Upper lobe of right lung (tissue), 1 donor: ENCODE measurements at regions not wholly inside any gene's neighbourhood (a gene's known extent, or its start where the extent isn't known, plus 50 kb on each side); places are given as distances from the start of the nearest gene placed in this dataset.

Experiments
- ATAC-seq: fragments of 200-7000 bp; cut with Tn5 transposase; one replicate; pipeline ENCODE4 v1.9.1; 2020; ENCODE audit warnings: mild to moderate bottlenecking, moderate library complexity
- DNase-seq: peaks from one replicate; pipeline ENCODE4 v3.0.0-alpha.2; 2020
- H3K27ac ChIP-seq: fragments of 200-600 bp; one replicate; pipeline ENCODE4 v1.8.0; 2022
- H3K27me3 ChIP-seq: fragments of 200-600 bp; one replicate; pipeline ENCODE4 v1.8.0; 2022; ENCODE audit warnings: mild to moderate bottlenecking
- H3K36me3 ChIP-seq: fragments of 200-600 bp; one replicate; pipeline ENCODE4 v1.8.0; 2022
- H3K4me1 ChIP-seq: fragments of 200-600 bp; one replicate; pipeline ENCODE4 v1.8.0; 2022
- H3K4me3 ChIP-seq: fragments of 200-600 bp; one replicate; pipeline ENCODE4 v1.8.0; 2022; ENCODE audit warnings: mild to moderate bottlenecking
- H3K9me3 ChIP-seq: fragments of 200-600 bp; one replicate; pipeline ENCODE4 v1.8.0; 2022
- intact Hi-C: fragments of 100-400 bp; cut with DNase I; formaldehyde crosslinking; loops from one replicate; pipeline ENCODE4 v1.11.0; 2022
- TF ChIP-seq, protein P1 (sequence below): fragments of 200-600 bp; IDR thresholded peaks from one replicate; pipeline ENCODE4 v1.8.0; 2022; ENCODE audit warnings: antibody characterized with exemption
- donor health status: DM: no; HTN: yes; CAD: no; lungs with severe emphysema.

GRCh38 chr5:68099327-68099726, 116.2 kb upstream of the PIK3R1 start:
- intact Hi-C loops: no loop called here
- TF ChIP-seq, protein P1, sequence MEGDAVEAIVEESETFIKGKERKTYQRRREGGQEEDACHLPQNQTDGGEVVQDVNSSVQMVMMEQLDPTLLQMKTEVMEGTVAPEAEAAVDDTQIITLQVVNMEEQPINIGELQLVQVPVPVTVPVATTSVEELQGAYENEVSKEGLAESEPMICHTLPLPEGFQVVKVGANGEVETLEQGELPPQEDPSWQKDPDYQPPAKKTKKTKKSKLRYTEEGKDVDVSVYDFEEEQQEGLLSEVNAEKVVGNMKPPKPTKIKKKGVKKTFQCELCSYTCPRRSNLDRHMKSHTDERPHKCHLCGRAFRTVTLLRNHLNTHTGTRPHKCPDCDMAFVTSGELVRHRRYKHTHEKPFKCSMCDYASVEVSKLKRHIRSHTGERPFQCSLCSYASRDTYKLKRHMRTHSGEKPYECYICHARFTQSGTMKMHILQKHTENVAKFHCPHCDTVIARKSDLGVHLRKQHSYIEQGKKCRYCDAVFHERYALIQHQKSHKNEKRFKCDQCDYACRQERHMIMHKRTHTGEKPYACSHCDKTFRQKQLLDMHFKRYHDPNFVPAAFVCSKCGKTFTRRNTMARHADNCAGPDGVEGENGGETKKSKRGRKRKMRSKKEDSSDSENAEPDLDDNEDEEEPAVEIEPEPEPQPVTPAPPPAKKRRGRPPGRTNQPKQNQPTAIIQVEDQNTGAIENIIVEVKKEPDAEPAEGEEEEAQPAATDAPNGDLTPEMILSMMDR: no peak
- no peak overlapping the region for H3K27ac ChIP-seq
- H3K9me3 ChIP-seq: no peaks in the 10 kb centered on the region
- H3K4me1 ChIP-seq: no peaks in the 10 kb centered on the region
- H3K36me3 ChIP-seq: no peaks in the 10 kb centered on the region
- DNase-seq (no peak), ATAC-seq (no peak)
- no peak overlapping the region for H3K4me3 ChIP-seq
- no peaks in the 10 kb centered on the region for H3K27me3 ChIP-seq

- no peak overlapping the region for H3K4me3 ChIP-seq
- H3K27me3 ChIP-seq: no peaks in the 10 kb centered on the region
- H3K36me3 ChIP-seq: no peaks in the 10 kb centered on the region
- TF ChIP-seq, protein P1: no peak
- no peak overlapping the region for H3K27ac ChIP-seq
- intact Hi-C loops: no loop called here
- ATAC-seq: no peak
- no peak for DNase-seq
- H3K9me3 ChIP-seq: no peaks in the 10 kb centered on the region
- H3K4me1 ChIP-seq: peaks cover under 1% of the 10 kb centered on the region
Observed at GRCh38 chr5:68093455-68094159, 121.9 kb upstream of the PIK3R1 start.

DNA sequence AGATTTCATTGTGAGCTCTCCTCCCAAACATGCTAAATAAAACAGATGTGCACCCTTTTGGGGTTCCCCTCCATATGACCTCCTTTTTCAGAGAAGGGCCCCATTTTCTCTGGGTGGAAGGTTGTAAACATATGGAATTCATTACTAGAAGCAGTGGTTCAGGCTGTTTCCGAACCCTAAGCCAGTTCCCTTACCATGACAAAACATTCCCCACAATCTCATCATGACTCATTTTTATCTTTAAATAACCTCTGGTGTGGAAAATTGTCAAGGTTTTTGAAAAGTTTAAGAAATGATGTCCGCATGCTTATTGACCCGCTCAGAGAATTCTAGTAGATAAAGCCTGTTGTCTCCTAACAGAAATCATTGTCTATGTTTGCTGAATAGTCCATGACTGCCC, 127.3 kb upstream of the PIK3R1 start:
- ATAC-seq: no peak
- Histone ChIP-seq H3K36me3 (no peaks in the 10 kb centered on the region), H3K9me3 (no peaks in the 10 kb centered on the region), H3K4me1 (peaks cover 21% of the 10 kb centered on the region), H3K4me3 (no peak overlapping the region), H3K27ac (no peak overlapping the region), H3K27me3 (no peaks in the 10 kb centered on the region)
- intact Hi-C loops: no loop called here
- DNase-seq: no peak
- TF ChIP-seq, protein P1: no peak

DNA sequence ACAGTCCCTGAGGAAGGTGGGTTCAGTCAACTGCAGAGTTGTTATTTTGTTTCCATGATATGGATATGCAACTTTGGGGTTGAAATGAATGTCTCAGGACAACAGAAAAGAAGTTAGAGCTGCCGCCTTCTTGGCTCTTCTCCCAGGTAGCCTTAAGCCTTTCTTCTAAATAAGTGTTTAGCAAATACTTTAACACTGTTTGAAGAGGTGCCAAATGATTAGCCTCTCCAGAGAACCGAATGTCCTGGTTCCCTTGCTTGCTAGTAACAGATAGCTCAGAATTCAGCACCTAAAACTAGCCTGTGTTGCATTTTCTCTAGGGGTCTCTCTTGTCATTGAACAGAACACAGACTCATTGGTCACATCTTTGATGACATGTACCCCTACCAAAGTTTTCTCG, 127.7 kb upstream of the PIK3R1 start:
- TF ChIP-seq, protein P1: no peak
- Histone ChIP-seq H3K9me3 (no peaks in the 10 kb centered on the region), H3K36me3 (no peaks in the 10 kb centered on the region), H3K27ac (no peak overlapping the region), H3K4me1 (peaks cover 21% of the 10 kb centered on the region), H3K27me3 (no peaks in the 10 kb centered on the region), H3K4me3 (no peak overlapping the region)
- ATAC-seq (peak; percentile 86), DNase-seq (no peak)
- intact Hi-C loops: no loop called here

DNA sequence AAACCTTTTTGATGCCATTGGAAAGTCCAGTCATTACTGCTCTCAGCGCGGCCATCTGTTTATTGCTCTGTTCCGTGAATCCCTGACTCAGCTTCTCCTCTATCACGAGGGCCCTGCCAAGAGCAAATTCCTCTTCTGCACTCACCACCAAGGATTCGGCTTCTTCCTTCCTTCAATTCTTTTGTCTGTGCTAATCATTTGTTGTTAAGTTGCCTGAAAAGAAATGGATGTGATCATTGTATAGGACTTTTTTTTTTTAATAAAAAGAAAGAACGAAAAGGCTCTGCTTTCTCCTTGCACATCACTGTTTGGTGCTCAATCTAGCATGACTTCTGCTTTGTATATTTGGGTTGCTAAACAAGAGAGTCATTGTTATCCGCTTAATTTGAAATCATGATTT, 128.7 kb upstream of the PIK3R1 start:
- no peak for DNase-seq
- Histone ChIP-seq H3K4me1 (peaks cover 21% of the 10 kb centered on the region), H3K9me3 (no peaks in the 10 kb centered on the region), H3K36me3 (no peaks in the 10 kb centered on the region), H3K4me3 (no peak overlapping the region), H3K27me3 (no peaks in the 10 kb centered on the region), H3K27ac (no peak overlapping the region)
- intact Hi-C loops: no loop called here
- no peak for ATAC-seq
- TF ChIP-seq, protein P1: no peak

GRCh38 chr5:68086439-68086838, 129.1 kb upstream of the PIK3R1 start:
- Histone ChIP-seq H3K36me3 (no peaks in the 10 kb centered on the region), H3K27ac (no peak overlapping the region), H3K27me3 (no peaks in the 10 kb centered on the region), H3K4me1 (peaks cover 21% of the 10 kb centered on the region), H3K9me3 (no peaks in the 10 kb centered on the region), H3K4me3 (no peak overlapping the region)
- no peak for DNase-seq
- intact Hi-C loops: no loop called here
- no peak for ATAC-seq
- TF ChIP-seq, protein P1: no peak
